ENCODE measurements at regions not wholly inside any gene's neighbourhood (a gene's known extent, or its start where the extent isn't known, plus 50 kb on each side); places are given as distances from the start of the nearest gene placed in this dataset.
"Not testable (repeated sequence)": the region's sequence is repeated elsewhere in the genome, so short reads cannot be mapped to it uniquely, and the experiment has no call there.

GRCh38 chr3:6655275-6655674 lies 205.6 kb upstream of the GRM7 start:
- no peak for DNase-seq

- DNase-seq = no peak
Measured at GRCh38 chr3:6657591-6657990, 203.3 kb upstream of the GRM7 start.

GRCh38 chr3:6667354-6667753 lies 193.6 kb upstream of the GRM7 start:
- DNase-seq = no peak

GRCh38 chr3:6671363-6671762 lies 189.6 kb upstream of the GRM7 start:
- no peak for DNase-seq

DNA sequence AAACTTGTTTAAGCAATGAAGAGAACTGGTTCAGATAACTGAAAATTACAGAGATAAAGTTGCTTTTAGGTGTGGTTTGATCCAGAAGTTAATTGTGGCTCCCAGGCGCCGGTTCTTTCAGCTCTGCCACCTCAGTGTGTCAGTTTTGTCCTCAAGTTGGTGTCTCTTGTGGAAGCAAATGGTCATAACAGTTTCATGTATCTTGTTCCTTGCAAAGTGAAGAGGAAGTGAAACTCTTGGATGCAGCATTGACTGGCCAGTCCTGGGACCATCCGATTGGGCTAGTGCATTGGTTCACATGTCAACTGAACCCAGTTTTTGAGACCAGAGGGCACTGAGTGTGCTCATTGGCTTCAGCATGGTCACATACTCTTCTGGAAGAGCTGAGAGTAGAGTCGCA lies 181.4 kb upstream of the GRM7 start:
- DNase-seq = no peak

DNA sequence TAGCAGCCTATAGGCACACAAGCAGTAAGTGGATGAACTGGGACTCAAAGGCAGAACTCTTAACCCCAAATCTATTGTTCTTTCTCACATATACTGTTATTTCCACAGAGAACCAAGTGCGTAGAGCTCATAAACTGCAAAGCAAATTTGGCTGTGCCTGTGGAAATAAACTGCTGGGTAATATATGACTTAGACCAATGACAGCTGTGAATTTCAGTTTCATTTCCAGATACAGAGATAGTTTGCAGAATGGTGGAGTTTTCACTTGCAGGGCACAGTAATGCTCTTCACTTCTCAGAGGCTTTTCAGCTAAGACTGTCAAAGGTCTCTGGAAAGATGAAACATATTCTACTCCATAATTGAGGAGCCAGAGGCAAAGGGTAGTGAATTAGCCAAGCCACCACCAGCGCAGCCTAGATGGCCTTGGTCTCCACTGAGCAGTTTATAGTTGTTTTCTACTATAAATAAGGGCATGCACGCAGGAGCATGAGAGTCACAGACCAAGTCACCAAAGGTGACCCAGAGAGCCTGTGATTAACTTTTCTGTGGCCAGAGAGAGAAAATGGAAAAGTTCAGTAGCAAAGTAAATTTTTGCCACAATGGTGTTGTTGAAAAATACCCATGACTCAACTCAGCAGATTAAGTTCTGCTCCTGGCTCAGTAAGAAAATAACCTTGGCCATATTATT lies 180.7 kb upstream of the GRM7 start:
- no peak for DNase-seq

- DNase-seq = no peak
Measured at GRCh38 chr3:6697285-6697684, 163.6 kb upstream of the GRM7 start.

GRCh38 chr3:6697722-6698121 lies 163.2 kb upstream of the GRM7 start:
- DNase-seq = no peak

- DNase-seq = not testable (repeated sequence)
Measured at GRCh38 chr3:6704817-6705216, 156.1 kb upstream of the GRM7 start.

DNA sequence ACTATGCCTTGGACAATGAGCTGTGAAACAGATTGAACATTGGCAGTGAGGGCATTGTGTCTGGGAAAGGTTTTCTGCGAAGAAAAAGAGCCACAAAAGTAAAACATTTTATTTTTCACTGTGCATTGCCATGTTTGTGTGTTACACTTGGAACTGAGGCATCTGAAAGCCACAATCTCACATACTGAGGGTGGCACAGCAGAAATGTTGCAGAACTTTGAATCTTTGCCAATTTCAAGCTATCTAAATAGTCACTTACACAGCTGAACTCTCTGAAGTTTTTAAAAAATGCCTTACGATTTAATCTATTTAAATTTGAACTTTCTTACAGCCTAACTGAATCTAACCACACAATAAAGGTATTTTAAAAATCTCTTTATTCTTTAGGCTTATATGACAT lies 154.1 kb upstream of the GRM7 start:
- DNase-seq = no peak

DNA sequence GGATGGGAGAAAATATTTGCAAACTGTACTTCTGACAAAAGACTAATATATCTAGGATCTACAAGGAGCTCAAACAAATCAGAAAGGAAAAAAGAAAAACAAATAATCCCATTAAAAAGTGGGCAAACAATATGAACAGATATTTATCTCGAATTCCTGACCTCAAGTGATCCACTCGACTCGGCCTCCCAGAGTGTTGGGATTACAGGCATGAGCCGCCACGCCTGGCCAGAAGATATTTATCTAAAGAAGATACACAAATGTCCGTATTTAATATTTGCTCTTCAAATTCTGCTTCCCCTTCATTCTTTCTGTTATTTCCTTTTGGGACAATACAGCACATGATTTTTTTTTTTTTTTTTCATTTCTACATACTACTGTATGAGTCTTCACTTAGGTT lies 151.7 kb upstream of the GRM7 start:
- DNase-seq = no peak

DNA sequence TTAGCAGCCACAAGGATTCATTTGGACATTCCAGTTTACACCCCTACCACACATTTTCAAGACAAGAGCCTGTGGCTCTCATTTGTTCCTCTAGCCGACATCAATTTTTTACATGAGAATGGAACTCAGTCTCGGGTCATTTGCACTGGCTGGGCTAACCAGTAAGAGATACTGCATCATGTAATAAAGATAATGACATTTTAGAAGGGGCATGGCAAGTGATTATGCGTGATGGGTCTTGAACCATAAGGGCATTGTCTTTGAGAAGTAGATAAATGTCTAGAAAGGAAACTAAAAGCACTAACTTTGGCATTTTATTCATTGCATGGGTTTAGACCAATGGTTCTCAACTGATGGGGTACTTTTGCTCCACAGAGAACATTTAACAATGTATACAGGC lies 146.0 kb upstream of the GRM7 start:
- DNase-seq = no peak

DNA sequence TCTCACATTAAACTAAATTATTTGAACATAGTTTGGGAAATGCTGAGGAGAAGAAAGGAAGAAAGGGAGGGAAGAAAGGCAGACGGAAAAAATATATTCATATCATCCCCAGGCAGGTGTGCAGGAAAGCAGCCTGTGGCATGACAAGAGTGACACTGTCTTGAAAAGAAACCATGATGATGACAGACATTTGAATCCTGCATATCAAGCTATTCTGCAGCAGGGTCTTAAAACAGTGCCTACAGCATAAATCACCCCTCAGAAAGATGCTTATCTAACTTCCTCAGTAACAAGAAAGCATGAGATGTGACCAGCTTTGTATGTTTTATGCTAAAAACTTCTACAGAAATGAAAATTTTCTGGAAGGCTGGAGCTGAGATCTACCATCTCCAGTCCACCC lies 144.5 kb upstream of the GRM7 start:
- no peak for DNase-seq

DNA sequence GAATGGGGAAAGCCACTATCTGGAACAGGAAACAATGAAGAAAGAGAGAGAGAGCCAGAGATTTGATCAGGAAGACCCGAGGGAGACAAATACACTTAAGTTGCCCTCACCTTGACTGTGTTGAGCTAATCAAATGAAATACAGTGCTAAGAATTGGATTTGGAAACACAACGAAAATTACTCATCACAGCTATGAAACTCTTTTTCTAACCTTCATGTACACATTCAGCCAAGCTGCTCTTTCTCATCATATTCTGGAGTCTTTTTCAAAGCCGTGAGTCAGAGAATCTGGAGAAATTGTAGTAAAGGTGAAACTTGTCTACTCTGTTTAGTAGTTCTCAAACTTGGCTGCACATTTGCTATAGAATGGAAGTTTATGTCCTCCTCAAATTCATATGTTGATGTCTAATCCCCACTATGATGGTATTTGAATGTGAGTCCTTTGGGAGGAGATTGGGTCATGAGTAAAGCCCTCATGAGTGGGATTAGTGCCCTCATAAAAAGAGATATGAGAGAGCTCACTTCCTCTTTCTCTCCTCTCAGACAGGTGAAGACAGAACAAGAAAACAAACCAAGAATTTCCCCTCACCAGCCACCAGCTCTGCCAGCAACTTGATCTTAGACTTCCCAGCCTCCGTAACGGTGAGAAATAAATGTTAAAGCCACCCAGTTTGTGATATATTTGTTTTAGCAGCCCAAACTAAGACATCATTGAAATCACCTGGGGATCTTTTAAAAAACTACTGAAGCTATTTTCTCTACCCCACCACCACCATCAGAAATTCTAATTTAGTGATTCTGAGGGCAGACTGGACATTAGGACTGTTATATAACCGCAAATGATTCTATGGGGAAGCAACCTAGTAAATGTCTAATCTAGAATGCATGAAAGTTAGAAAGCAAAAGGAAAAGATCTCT lies 143.6 kb upstream of the GRM7 start:
- DNase-seq = no peak

DNA sequence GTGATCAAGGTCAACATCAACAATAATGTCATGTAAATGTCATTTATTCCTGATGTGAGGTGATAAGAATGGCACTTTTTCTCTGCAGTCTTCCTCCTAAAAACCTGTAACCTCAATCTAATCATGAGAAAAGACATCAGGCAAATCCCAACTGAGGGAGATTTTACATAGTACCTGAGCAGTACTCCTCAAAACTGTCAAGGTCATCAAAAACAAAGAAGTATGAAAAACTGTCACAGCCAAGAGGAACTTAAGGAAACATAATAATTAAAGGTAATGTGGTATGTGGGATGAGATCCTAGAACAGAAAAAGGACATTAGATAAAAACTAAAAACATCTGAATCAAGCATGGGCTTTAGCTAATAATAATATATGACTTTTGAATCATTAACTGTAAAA lies 140.9 kb upstream of the GRM7 start:
- DNase-seq = no peak

DNA sequence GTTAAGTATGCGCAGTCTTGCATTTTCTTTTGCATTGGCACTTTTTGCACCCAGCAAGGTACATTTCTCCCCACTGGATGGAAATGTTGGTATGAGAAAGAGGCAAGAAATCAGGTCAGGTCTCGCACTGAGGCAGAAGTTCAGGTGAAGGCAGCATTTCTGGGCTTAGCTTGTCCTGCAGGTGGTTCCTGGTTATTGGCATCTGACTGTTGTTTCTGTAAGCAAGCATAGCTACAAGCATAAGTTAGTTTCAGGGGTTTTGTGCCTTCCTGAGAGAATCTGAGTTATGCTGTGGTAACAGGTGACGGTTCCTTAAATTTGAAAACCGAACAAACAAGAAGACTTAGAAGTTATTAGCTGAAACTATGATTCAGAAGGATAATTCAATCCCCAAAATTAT lies 139.4 kb upstream of the GRM7 start:
- DNase-seq = no peak

- no peak for DNase-seq
Measured at GRCh38 chr3:6723205-6723604, 137.7 kb upstream of the GRM7 start.

DNA sequence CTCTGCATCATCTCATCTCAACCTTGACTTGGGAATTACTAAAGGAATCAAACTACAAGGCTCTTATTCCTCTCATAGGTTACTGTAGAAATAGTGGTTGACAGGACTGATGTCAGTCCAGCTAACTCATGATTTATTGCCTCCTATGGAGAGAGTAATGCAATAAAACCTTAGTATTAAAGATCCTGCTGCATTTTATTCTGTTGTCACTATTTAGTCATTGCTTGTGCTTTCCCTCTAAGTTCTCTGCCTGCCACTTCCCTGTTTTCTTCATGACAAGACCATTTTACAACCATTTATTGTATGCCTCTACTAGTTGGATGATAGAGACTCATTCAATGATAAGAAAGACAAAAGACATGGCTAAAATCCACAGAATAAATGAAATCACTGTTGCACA lies 134.1 kb upstream of the GRM7 start:
- no peak for DNase-seq

DNA sequence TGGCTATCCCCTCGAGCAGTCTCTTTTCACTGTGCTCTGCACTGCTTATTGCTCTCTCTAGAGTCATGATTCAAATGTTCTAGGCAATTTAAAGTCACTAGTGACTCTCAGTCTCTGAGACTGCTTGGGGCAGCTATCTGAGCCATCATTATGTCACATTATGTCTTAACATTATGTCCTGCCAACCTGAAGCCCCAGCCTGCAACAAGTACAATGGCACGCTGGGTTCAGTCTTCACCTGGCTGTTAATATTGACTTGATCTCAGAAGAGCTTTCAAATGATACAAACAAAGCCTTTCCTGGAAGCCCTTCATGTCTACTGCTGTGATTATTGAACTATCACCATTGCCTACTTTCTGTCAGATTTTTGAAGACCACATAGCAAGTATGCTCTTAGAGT lies 128.1 kb upstream of the GRM7 start:
- DNase-seq = no peak

- DNase-seq = no peak
Measured at GRCh38 chr3:6733699-6734394, 127.1 kb upstream of the GRM7 start.

DNA sequence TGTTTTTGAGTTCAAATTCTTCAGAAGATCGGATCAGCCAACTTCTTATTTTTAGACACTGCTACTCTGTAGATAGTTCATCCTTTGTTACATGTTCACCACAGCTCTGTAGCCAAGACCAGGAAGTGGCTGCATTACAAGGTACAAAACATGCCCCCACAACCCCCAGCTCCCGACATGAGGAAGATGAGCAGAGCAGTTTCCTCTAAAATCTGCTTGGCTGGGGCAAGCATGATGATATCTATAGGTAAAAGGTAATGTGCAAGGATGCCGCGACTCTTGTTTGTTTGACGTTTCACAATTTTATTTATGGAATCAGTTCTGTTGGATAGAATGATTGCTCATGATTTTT lies 126.5 kb upstream of the GRM7 start:
- DNase-seq = no peak

GRCh38 chr3:6736836-6737629 lies 123.9 kb upstream of the GRM7 start:
- DNase-seq = no peak

- DNase-seq = no peak
Measured at GRCh38 chr3:6737630-6738029, 123.3 kb upstream of the GRM7 start.

All from COR-L47 (cell line).